Gastroesophageal sphincter (tissue), 2 donors: ENCODE measurements at regions not wholly inside any gene's neighbourhood (a gene's known extent, or its start where the extent isn't known, plus 50 kb on each side); places are given as distances from the start of the nearest gene placed in this dataset.

ENCODE experiments used
- POLR2A ChIP-seq, 2 donors: fragments of 450-650 bp; IDR thresholded peaks; one replicate each; pipeline ENCODE4 v1.6.1; 2017; ENCODE audit warnings: antibody characterized with exemption in 2 of 2, mild to moderate bottlenecking in 2 of 2, moderate library complexity in 1 of 2
- POLR2AphosphoS5 ChIP-seq: sonication (generic); formaldehyde crosslinking; IDR thresholded peaks from one replicate; pipeline ENCODE4 v1.6.1; 2017; ENCODE audit warnings: antibody characterized with exemption

DNA sequence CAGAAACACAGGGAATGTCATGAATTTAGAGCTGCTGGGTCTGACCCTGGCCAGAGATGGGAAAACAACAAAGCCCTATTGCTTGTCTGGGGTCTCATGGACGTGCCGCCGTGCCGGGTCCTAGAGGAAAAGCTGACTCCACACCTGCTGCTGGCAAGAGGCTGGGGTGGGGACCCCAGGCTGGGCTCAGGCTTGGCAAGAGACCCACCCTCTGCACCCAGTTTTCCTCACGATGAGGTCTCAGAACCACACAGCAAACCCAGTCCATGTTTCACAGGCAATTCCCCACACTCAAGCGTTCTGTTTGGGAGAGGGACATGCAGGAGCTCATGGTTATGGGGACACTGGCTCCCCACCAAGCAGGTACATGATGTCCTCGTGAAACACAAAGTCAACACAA, 367.3 kb upstream of the SALL3 start:
- TF ChIP-seq POLR2A (IDR thresholded peaks at IDR 0.05): no peak
- TF ChIP-seq POLR2AphosphoS5: no peak
